GM21447 (cell line): ENCODE measurements at regions not wholly inside any gene's neighbourhood (a gene's known extent, or its start where the extent isn't known, plus 50 kb on each side); places are given as distances from the start of the nearest gene placed in this dataset.

Experiments
- ATAC-seq: cut with Tn5 transposase; IDR thresholded peaks from one replicate; pipeline ENCODE4 v1.9.1; 2021; ENCODE audit not compliant: unreplicated experiment

DNA sequence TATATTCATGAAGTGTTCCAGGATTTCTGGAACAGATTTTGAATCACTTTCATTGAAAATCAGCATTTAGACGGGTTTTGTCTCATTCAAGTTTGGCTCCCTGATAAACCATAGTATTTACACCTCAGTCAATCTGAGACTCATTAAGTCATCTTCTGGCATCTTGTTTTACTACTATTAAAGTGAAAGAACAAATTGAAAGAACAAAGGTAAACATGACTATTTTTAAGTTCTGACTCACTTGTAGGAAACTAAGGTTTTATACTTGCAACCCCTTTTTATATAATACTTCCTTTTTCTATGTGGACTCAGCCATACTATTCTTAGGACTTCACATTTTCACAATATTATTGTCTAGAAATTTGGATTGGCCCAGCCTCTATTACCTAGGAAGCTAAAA, 854.4 kb downstream of the SQOR start:
- ATAC-seq, result no peak

DNA sequence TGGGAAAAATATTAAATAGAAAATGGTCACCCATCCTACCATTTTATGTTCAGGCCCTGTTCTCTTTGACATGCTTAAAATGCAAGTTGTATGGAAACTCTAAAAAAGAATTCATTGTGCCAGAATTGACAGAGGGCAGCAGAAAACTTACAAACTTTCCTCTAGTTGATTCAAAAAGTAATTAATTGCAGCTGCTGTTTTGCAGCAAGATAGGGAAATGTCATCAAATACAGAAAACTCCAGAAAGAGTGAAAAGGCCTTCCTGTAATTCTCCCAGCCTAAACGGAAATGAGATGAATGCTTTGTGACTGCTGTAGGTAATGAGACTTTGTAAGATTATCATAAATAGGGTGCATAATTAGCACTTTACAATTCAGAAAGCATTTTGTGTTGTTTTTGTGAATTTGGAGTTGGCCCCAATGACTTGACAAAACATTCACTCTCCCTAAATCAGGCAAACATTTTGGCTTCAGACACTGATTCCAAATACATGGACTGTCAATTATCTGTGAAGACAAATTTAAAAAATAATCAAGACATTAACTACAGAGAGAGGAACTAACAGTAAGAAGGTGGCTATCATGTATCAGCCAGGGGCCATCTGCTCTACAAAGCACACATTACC, 861.8 kb downstream of the SQOR start:
- no peak for ATAC-seq

GRCh38 chr15:46502667-46503066, 867.8 kb downstream of the SQOR start:
- no peak for ATAC-seq

DNA sequence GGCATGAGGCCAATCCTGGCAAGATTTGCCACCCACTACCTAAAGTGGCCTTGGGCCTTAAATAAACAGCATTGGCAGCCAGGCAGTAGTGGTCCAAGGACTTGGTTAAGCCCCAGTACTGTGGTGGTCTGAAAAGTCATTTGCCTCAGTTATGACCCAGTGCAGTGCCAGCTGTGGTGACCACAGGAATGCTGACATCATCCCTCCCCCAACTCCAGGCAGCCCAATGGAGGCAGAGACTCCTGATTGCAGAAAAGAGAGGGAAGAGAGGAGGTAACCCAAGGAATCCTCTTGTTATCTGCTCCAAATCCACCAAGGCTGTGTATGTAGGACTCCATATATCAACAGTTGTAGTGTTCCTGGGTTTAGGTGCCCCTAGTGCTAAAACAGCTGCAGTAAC, 883.6 kb downstream of the SQOR start:
- no peak for ATAC-seq

DNA sequence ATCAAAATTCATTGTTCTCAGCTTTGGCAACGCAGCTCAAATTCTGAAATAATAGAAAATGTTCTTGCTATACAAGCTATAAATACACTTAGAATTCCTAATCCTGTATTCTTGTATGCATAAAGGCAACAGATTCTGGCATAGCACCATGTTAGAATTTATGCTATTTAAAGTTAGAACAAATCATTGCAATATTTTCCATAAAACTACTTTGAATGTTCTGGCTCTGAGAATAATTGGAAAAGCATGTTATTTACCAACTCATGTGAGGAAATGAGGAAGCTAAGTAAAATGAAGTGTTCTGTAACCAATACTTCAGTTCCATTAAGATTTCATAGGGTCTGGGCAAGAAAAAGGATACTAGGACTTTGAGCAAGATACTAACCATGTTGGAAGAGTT, 888.9 kb downstream of the SQOR start:
- no peak for ATAC-seq

GRCh38 chr15:46525984-46526725, 891.3 kb downstream of the SQOR start:
- no peak for ATAC-seq

- ATAC-seq, result no peak
Measured at GRCh38 chr15:46526726-46527110, 891.9 kb downstream of the SQOR start.

- no peak for ATAC-seq
Measured at GRCh38 chr15:46543626-46544025, 908.8 kb downstream of the SQOR start.

DNA sequence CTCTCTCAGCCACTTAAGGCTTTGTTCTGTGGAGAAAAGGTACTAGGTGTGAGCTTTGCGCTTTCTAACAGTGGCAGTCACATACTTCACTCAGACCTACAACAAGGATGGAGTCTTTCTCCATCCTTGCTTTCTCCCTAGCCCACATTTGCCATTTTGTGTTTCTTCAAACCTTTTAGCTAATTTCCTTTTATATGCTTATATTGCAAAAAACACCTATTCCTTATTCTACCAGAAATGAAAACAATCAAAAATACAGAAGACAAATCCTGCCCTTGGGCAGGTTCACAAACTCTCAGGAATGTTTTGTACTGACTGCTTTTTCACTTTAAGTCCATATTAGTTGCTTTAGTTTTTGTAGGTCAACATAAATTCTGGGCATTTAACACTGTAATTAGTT, 914.2 kb downstream of the SQOR start:
- no peak for ATAC-seq

GRCh38 chr15:46552316-46552715, 917.5 kb downstream of the SQOR start:
- no peak for ATAC-seq

DNA sequence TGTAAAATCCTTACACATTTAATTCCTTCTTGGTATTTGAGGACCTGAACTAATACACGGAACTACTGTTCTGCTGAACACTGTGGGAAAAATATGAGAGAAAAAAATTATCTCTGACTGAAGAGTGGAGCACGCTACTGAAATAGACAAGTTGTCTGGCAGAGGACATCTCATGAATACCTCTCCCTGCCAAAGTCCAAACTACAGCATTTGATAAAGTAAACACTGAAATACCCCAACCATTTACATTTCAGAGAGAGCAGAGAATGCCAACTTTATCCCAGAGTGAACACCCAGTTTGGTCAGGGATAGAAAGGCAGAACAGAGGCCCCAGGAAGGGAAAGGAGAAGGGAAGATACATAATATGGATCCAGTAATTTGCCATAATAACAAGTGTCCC, 920.7 kb downstream of the SQOR start:
- no peak for ATAC-seq

GRCh38 chr15:46556010-46556409, 921.2 kb downstream of the SQOR start:
- no peak for ATAC-seq

GRCh38 chr15:46556559-46557379, 921.9 kb downstream of the SQOR start:
- no peak for ATAC-seq

DNA sequence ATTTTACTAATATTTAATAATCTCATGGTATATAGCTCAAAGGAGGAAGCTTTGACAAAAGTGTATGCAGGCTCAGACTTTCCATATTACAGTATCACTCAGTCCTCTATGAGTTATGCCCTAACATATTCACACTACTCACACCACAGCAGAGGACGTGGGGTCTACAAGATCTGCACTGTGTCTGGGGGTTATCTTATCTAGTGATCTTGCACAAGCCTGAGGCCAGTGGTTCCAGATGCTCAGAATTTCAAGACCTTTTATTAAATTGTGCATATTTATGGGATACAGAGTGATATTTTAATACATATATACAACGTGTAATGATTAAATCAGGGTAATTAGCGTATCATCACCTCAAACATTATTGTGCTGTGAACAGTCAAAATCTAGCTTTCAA, 933.1 kb downstream of the SQOR start:
- no peak for ATAC-seq

GRCh38 chr15:46569781-46570180, 935.0 kb downstream of the SQOR start:
- no peak for ATAC-seq

- no peak for ATAC-seq
Measured at GRCh38 chr15:46576646-46577395, 942.0 kb downstream of the SQOR start.

- ATAC-seq, result no peak
Measured at GRCh38 chr15:46577767-46578166, 942.9 kb downstream of the SQOR start.

DNA sequence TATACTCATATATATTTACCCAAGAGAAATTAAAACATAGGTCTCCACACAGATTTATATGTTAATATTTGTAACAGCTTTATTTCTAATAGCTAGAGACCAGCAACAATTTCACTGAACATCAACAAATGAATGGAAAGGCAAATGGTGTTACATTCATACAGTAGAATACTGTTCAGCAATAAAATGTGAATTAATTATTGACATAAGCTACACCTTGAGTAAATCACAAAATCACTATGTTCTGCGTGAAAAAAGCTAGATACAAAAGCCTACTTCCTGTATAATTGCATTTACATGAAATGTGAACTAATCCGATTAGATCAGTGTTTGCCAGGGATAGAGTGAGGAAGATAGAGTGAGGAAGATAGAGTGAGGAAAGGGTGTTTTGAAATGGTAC, 945.7 kb downstream of the SQOR start:
- no peak for ATAC-seq

DNA sequence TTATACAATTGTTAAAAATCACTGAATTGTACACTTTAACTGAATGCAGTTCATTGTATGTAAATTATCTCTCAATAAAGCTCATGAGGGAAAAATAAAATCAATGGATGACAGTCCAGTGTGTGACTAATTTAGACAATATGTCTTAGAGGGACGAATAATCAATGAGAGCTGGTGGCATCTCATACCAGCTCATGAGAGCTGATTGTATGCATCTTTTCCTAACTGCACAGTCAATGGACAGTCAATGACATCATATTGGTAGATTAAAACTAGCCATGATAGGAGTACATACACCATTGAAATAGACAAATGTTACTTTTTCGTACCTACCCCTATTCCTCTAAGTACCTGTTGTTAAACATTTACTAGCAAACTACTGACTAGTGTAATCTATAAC, 946.1 kb downstream of the SQOR start:
- ATAC-seq, result no peak

DNA sequence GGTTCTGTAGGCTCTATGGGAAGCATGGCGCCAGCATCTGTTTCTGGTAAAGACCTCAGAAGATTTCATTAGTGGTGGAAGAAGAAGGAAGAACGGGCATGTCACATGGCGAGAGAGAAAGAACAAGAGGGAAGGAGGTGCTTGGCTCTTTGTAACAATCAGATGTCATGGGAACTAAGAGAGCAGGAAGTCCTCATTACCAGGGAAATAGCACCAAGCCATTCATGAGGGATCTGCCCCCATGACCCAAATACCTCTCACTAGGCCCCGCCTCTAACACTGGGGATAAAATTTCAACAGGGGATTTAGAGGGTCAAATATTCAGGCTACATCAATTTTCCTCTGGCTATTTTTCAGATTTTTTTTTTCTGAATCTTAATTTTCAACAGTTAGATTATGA, 954.3 kb downstream of the SQOR start:
- ATAC-seq, result no peak

GRCh38 chr15:46591462-46591861, 956.6 kb downstream of the SQOR start:
- no peak for ATAC-seq
